ENCODE measurements at regions not wholly inside any gene's neighbourhood (a gene's known extent, or its start where the extent isn't known, plus 50 kb on each side); places are given as distances from the start of the nearest gene placed in this dataset.

GRCh38 chr4:154082760-154083535 is 294.1 kb upstream of the SFRP2 start:
- no peaks in the 10 kb centered on the region for H3K27me3 ChIP-seq
- no peaks in the 10 kb centered on the region for H3K4me1 ChIP-seq (ENCODE audit: insufficient read depth)
- intact Hi-C loops (cut with DNase I) = no loop called here
- H3K36me3 ChIP-seq = no peaks in the 10 kb centered on the region
- no peak for TF ChIP-seq POLR2A (IDR thresholded peaks at IDR 0.05)
- TF ChIP-seq CTCF (IDR thresholded peaks at IDR 0.05) = no peak
- no peak for TF ChIP-seq EP300 (IDR thresholded peaks at IDR 0.05)
- no peaks in the 10 kb centered on the region for H3K9me3 ChIP-seq
- H3K4me3 ChIP-seq = no peak overlapping the region
- no peak overlapping the region for H3K27ac ChIP-seq
- no peak for DNase-seq
- WGBS, 3 donors = 76 to 85% (median 81%) methylated on average over 5 of the region's 5 CpGs

- 74 to 82% (median 74%) methylated on average over 2 of the region's 2 CpGs for WGBS, 3 donors
- no peak for TF ChIP-seq POLR2A (IDR thresholded peaks at IDR 0.05)
- no peak for TF ChIP-seq EP300 (IDR thresholded peaks at IDR 0.05)
- TF ChIP-seq CTCF (IDR thresholded peaks at IDR 0.05) = no peak
- Histone ChIP-seq H3K9me3 (no peaks in the 10 kb centered on the region), H3K4me1 (ENCODE audit: insufficient read depth) (no peaks in the 10 kb centered on the region), H3K27ac (no peak overlapping the region), H3K4me3 (no peak overlapping the region), H3K27me3 (no peaks in the 10 kb centered on the region), H3K36me3 (no peaks in the 10 kb centered on the region)
- no peak for DNase-seq
- intact Hi-C loops (cut with DNase I) = no loop called here
These were observed 292.5 kb upstream of the SFRP2 start for GRCh38 chr4:154081391-154081790.

- Histone ChIP-seq H3K27me3 (no peaks in the 10 kb centered on the region), H3K36me3 (no peaks in the 10 kb centered on the region), H3K4me1 (ENCODE audit: insufficient read depth) (no peaks in the 10 kb centered on the region), H3K4me3 (no peak overlapping the region), H3K9me3 (no peaks in the 10 kb centered on the region), H3K27ac (no peak overlapping the region)
- DNase-seq = no peak
- WGBS, 3 donors = 76 to 81% (median 77%) methylated on average over 8 of the region's 8 CpGs
- intact Hi-C loops (cut with DNase I) = no loop called here
- TF ChIP-seq CTCF (IDR thresholded peaks at IDR 0.05) = no peak
- no peak for TF ChIP-seq EP300 (IDR thresholded peaks at IDR 0.05)
- TF ChIP-seq POLR2A (IDR thresholded peaks at IDR 0.05) = no peak
These were observed 289.8 kb upstream of the SFRP2 start for GRCh38 chr4:154078504-154079350.

GRCh38 chr4:154076921-154077320 is 288.0 kb upstream of the SFRP2 start:
- Histone ChIP-seq H3K27me3 (no peaks in the 10 kb centered on the region), H3K36me3 (no peaks in the 10 kb centered on the region), H3K4me1 (ENCODE audit: insufficient read depth) (no peaks in the 10 kb centered on the region), H3K4me3 (no peak overlapping the region), H3K27ac (no peak overlapping the region), H3K9me3 (no peaks in the 10 kb centered on the region)
- TF ChIP-seq POLR2A (IDR thresholded peaks at IDR 0.05) (no peak), CTCF (IDR thresholded peaks at IDR 0.05) (no peak), EP300 (IDR thresholded peaks at IDR 0.05) (no peak)
- intact Hi-C loops (cut with DNase I) = no loop called here
- DNase-seq = no peak
- WGBS, 3 donors = 70 to 88% (median 81%) methylated on average over 4 of the region's 4 CpGs

Data from ovary (tissue), 7 donors.